SK-N-SH (cell line): ENCODE measurements at regions not wholly inside any gene's neighbourhood (a gene's known extent, or its start where the extent isn't known, plus 50 kb on each side); places are given as distances from the start of the nearest gene placed in this dataset.

Source experiments
- CTCF ChIA-PET: fragments of 300-600, 350-600 bp; formaldehyde crosslinking; extraction: SDS; loops from one replicate; lab custom pipeline; 2021; lab: Yijun Ruan, JAX
- POLR2A ChIA-PET: fragments of 350-600 bp; sonication (Branson Sonifier 250); formaldehyde crosslinking; extraction: SDS; loops from one replicate; lab custom pipeline; 2020; ENCODE audit warnings: antibody characterized with exemption, inconsistent platforms; lab: Yijun Ruan, JAX
- DNase-seq: peaks from one replicate; pipeline ENCODE4 v3.0.0; 2012
- H2AFZ ChIP-seq: fragments of 200-600 bp; sonication (generic); 2 replicates; pipeline ENCODE4 v1.8.1; 2016; ENCODE audit warnings: antibody characterized with exemption, mild to moderate bottlenecking, low read depth
- H3F3A ChIP-seq: fragments of 200-600 bp; sonication (generic); replicated peaks from 2 replicates; pipeline ENCODE3; 2016; ENCODE audit warnings: antibody characterized with exemption, mild to moderate bottlenecking; ENCODE audit not compliant: insufficient read depth
- H3K27ac ChIP-seq, 2 experiments: fragments of 200-500 bp in 1 of 2; fragments of 200-600 bp in 1 of 2; sonication (Bioruptor generic) in 1 of 2; sonication (generic), shearing (Covaris generic) in 1 of 2; 2 replicates each; pipeline versions ENCODE4 v1.5.1 to v1.6.1; 2014 to 2016; ENCODE audit warnings: low read depth in 2 of 2, inconsistent platforms in 1 of 2, low read length in 1 of 2, mild to moderate bottlenecking in 1 of 2, mixed read lengths in 1 of 2
- H3K27me3 ChIP-seq: fragments of 200-600 bp; sonication (generic), shearing (Covaris generic); 2 replicates; pipeline ENCODE4 v1.6.1; 2016; ENCODE audit warnings: mixed run types; ENCODE audit not compliant: insufficient read depth
- H3K36me3 ChIP-seq, 2 experiments: fragments of 200-500 bp in 1 of 2; fragments of 200-600 bp in 1 of 2; sonication (Bioruptor generic) in 1 of 2; sonication (generic) in 1 of 2; replicated peaks in 1 of 2; 2 replicates each; pipeline versions ENCODE3 to v1.5.1; 2014 to 2016; ENCODE audit warnings: low read length in 1 of 2, mild to moderate bottlenecking in 1 of 2; ENCODE audit not compliant: insufficient read depth in 2 of 2, control insufficient read depth in 1 of 2
- H3K4me1 ChIP-seq, 2 experiments: fragments of 200-500 bp in 1 of 2; fragments of 200-600 bp in 1 of 2; sonication (Bioruptor generic) in 1 of 2; sonication (generic), shearing (Covaris generic) in 1 of 2; 2 replicates each; pipeline versions ENCODE4 v1.5.1 to v1.6.1; 2014 to 2016; ENCODE audit warnings: low read depth in 1 of 2, low read length in 1 of 2, mixed run types in 1 of 2; ENCODE audit not compliant: insufficient read depth in 2 of 2, control insufficient read depth in 1 of 2
- H3K4me2 ChIP-seq: fragments of 200-600 bp; sonication (generic), shearing (Covaris generic); 2 replicates; pipeline ENCODE4 v1.6.1; 2017; ENCODE audit warnings: mixed run types
- H3K4me3 ChIP-seq, 2 experiments: fragments of 200-500 bp in 1 of 2; fragments of 200-600 bp in 1 of 2; sonication (Bioruptor generic) in 1 of 2; sonication (generic), shearing (Covaris generic) in 1 of 2; 2 replicates each; pipeline versions ENCODE4 v1.5.1 to v1.8.1; 2014 to 2016; ENCODE audit warnings: low read depth in 2 of 2, inconsistent platforms in 1 of 2, low read length in 1 of 2, mild to moderate bottlenecking in 1 of 2, mixed read lengths in 1 of 2, moderate library complexity in 1 of 2
- H3K79me2 ChIP-seq: fragments of 200-600 bp; sonication (generic); 2 replicates; pipeline ENCODE4 v1.8.1; 2017; ENCODE audit warnings: mild to moderate bottlenecking; ENCODE audit not compliant: insufficient read depth
- H3K9ac ChIP-seq: fragments of 200-600 bp; sonication (generic); 2 replicates; pipeline ENCODE4 v1.6.1; 2017; ENCODE audit warnings: mixed run types
- H3K9me2 ChIP-seq: fragments of 200-600 bp; sonication (generic); 2 replicates; pipeline ENCODE4 v1.6.1; 2017; ENCODE audit warnings: mixed run types
- H3K9me3 ChIP-seq: fragments of 200-600 bp; sonication (generic); 2 replicates; pipeline ENCODE4 v1.6.1; 2017; ENCODE audit warnings: mixed run types, mild to moderate bottlenecking, moderate library complexity
- H4K20me1 ChIP-seq: fragments of 200-600 bp; sonication (generic); 2 replicates; pipeline ENCODE4 v1.6.1; 2017; ENCODE audit warnings: mild to moderate bottlenecking, mixed run types; ENCODE audit not compliant: insufficient read depth
- CTCF ChIP-seq: fragments of 200-600 bp; sonication (generic); IDR thresholded peaks from 2 replicates; pipeline ENCODE4 v1.6.1; 2017; ENCODE audit warnings: antibody characterized with exemption, mild to moderate bottlenecking, moderate library complexity
- EZH2phosphoT487 ChIP-seq: fragments of 200-600 bp; sonication (generic); IDR thresholded peaks from 2 replicates; pipeline ENCODE4 v1.6.1; 2017; ENCODE audit warnings: low read depth, mixed run types, mild to moderate bottlenecking, antibody characterized with exemption, moderate library complexity, borderline replicate concordance
- FOXJ3 ChIP-seq: sonication (generic); formaldehyde crosslinking; IDR thresholded peaks from 2 replicates; pipeline ENCODE4 v1.5.1; 2020; ENCODE audit warnings: mild to moderate bottlenecking, missing genetic modification reagents
- FOXM1 ChIP-seq: IDR thresholded peaks from 2 replicates; pipeline ENCODE4 v1.4.0; 2012; ENCODE audit warnings: low read depth, mild to moderate bottlenecking
- IRF3 ChIP-seq: fragments of 150-350 bp; IDR thresholded peaks from 2 replicates; pipeline ENCODE4 v1.6.1; 2016; ENCODE audit warnings: mild to moderate bottlenecking, low read depth, low read length
- MXI1 ChIP-seq: IDR thresholded peaks from 2 replicates; pipeline ENCODE4 v1.6.1; 2012; ENCODE audit warnings: mild to moderate bottlenecking, low read depth, low read length, improper control_type of control experiment
- REST ChIP-seq: IDR thresholded peaks from 2 replicates; pipeline ENCODE4 v1.6.1; 2012; ENCODE audit warnings: mild to moderate bottlenecking, low read depth, low read length, moderate library complexity
- ZBTB33 ChIP-seq: IDR thresholded peaks from 2 replicates; pipeline ENCODE4 v1.4.0; 2012; ENCODE audit warnings: low read depth, borderline replicate concordance
- WGBS: methylation state at CpG from one replicate; pipeline ENCODE4 v1.1.6; 2017; ENCODE audit warnings: low lambda C conversion rate; 5-methylcytosine and 5-hydroxymethylcytosine counted together

- DNase-seq = no peak
- ChIA-PET POLR2A (no interaction called here), CTCF (interaction anchor here (1.0 to 1.1 kb wide), 2 partner anchors 9 to 260 kb away, joined by 3 read pairs; no protein-coding TSS in a partner anchor)
- H3K27me3 ChIP-seq = no peaks in the 10 kb centered on the region
- H3K9ac ChIP-seq = no peak overlapping the region
- H3K9me2 ChIP-seq = no peaks in the 10 kb centered on the region
- no peaks in the 10 kb centered on the region for H3K4me1 ChIP-seq
- no peak overlapping the region for H3K4me2 ChIP-seq
- no peak overlapping the region for H2AFZ ChIP-seq
- H3K4me3 ChIP-seq = no peak overlapping the region
- no peaks in the 10 kb centered on the region for H4K20me1 ChIP-seq
- WGBS = 71% methylated on average over 1 of the region's 1 CpG
- H3F3A ChIP-seq = no peaks in the 10 kb centered on the region
- H3K27ac ChIP-seq = no peak overlapping the region
- H3K79me2 ChIP-seq = no peaks in the 10 kb centered on the region
- no peaks in the 10 kb centered on the region for H3K9me3 ChIP-seq
- H3K36me3 ChIP-seq = no peaks in the 10 kb centered on the region
- TF ChIP-seq IRF3 (no peak), FOXJ3 (CRISPR knock-in tag) (no peak), CTCF (no peak), FOXM1 (no peak), ZBTB33 (no peak), EZH2phosphoT487 (no peak), REST (no peak), MXI1 (no peak)
Measured at GRCh38 chr17:70446446-70446845, 277.1 kb downstream of the KCNJ2 start.
